ENCODE measurements at regions not wholly inside any gene's neighbourhood (a gene's known extent, or its start where the extent isn't known, plus 50 kb on each side); places are given as distances from the start of the nearest gene placed in this dataset.
"Not testable (repeated sequence)": the region's sequence is repeated elsewhere in the genome, so short reads cannot be mapped to it uniquely, and the experiment has no call there.

DNA sequence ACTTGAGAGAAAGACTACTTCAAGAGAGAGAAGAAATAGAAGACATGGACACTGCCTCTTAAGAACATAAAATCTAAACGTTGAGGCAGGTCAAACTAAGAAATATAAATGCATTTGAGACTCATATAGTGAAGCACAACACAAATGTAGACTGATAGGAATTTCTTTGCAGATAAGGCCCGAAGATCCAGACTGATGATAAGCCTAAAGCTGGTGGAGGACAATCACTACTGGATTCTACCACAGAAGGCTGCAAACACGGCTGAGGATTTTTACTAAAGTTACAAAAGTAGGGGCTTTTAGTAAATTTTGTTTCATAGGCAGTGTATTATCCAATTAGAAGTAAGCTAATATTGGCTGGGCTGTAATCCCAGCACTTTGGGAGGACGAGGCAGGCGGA is 278.3 kb downstream of the RAP2B start:
- no peak for DNase-seq (ENCODE audit: low read depth in 2 of 2)

- no peak for DNase-seq (ENCODE audit: low read depth in 2 of 2)
These were observed 280.4 kb downstream of the RAP2B start for GRCh38 chr3:153442386-153442785.

DNA sequence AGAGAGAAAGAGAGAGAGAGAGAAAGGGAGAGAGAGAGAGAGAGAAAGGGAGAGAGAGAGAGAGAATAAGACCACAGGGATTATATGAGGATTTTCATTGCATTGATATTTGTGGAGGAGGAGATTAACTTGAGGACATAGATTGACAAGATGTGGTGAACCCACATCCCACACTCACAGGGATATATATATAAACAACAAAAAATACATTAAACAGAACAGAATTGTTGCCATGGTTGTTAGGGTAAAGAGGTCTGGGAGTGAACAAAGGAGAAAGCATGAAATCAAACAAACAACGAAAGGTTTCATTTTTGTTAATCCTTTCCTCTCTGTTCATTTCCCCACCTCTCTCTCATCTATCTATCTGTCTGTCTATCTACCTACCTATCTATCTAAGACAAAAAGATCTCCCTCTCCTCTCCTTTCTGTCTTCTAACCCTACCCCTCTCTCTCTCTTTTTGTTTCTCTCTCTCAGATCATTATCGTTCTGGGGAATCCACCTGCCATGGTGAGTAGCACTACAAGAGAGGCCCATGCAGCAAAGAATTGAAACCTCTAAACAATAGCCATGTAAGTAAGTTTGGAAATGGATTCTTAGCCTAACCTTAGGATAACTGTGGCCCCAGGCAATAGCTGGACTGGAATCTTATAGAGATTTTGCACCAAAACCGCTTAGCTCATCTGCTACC is 280.9 kb downstream of the RAP2B start:
- no peak for DNase-seq (ENCODE audit: low read depth in 2 of 2)

DNA sequence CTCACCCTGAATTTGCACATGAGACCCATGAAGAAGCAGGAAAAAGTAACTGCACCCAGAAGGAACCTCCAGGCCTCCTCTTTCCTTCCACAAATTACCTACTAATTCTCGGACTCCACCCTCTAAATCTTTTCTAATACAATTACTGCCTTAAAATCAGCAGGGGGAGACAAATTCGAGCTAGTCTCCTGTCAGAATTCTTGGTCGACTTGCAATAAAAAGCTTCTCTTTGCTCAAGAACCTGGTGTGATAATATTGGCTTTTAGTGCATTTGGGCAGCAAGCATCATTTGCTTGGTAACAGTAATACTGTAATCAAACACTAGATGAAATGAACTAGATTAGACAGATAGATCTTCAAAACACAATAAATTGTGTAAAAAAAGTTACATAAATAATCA is 281.9 kb downstream of the RAP2B start:
- no peak for DNase-seq (ENCODE audit: low read depth in 2 of 2)

DNA sequence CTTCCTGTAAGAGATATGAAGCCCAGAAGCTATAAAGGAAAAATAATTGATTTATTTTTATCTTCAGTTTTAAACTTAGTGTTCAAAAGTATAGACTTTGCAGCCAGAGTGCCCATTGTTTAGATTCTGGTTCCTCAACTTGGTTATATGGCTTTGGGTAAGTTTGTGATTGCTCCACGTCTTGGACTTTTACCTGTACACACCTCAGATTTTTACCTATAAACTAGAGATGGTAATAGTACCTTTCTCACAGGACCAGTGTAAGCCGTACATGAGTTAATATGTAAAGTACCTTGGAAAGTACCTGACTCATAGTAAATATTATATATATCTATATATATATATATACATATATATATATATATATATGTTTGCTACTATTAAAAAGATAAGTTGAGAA is 283.8 kb downstream of the RAP2B start:
- no peak for DNase-seq (ENCODE audit: low read depth in 2 of 2)

- no peak for DNase-seq (ENCODE audit: low read depth in 2 of 2)
These were observed 286.3 kb downstream of the RAP2B start for GRCh38 chr3:153448151-153448829.

GRCh38 chr3:153456833-153457545 is 295.0 kb downstream of the RAP2B start:
- DNase-seq (ENCODE audit: low read depth in 2 of 2): no peak

DNA sequence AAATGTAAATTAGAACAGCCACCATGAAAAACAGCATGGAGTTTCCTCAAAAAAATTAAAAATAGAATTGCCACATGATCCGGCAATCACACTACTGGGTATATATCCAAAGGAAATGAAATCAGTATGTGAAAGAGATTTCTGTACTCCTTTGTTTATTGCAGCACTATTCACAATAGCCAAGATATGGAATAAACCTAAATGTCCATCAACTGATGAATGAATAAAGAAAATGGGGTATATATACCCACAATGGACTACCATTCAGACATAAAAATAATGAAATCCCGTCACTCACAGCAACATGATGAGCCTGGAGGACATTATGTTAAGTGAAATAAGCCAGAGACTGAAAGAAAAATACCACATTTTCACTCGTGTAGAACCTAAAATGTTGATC is 296.9 kb downstream of the RAP2B start:
- DNase-seq (ENCODE audit: low read depth in 2 of 2): no peak

GRCh38 chr3:153462545-153462944 is 300.5 kb downstream of the RAP2B start:
- DNase-seq (ENCODE audit: low read depth in 2 of 2): no peak

- DNase-seq (ENCODE audit: low read depth in 2 of 2): no peak
These were observed 301.9 kb downstream of the RAP2B start for GRCh38 chr3:153463895-153464294.

DNA sequence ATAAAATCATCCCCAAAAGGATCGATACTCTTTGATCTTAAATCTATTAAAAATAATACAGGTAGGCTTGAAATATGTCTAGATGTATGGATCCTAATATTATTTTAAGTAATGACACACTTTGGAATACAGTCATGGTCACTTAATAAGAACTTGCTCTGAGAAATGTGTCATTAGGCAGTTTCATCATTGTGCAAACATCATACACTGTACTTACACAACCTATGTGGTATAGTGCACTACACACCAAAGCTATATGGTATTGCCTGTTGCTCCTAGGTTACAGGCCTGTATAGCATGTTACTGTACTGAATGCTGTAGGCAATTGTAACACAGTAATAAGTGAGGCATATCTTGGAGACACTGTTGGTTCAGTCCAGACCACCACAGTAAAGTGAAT is 307.1 kb downstream of the RAP2B start:
- DNase-seq (ENCODE audit: low read depth in 2 of 2): no peak

GRCh38 chr3:153484842-153485241 is 322.8 kb downstream of the RAP2B start:
- no peak for DNase-seq (ENCODE audit: low read depth in 2 of 2)

DNA sequence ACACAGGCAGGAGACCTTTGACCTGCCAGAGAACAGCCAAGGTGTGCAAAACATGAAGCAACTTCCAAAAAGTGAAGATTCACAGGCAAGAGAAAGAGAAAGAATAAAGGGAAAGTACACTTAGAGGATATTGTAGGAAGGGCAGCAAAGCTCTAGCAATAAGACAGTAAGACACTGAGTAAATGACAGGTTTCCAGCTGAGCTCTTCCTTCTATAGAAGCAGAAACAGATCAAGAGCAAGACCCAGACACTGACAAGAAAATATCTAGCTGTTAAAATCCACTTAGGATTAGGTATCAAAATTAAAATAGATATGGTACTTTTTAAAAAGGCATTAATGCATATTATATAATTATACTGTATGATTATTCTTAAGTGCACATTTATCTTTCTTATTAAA is 333.4 kb downstream of the RAP2B start:
- no peak for DNase-seq (ENCODE audit: low read depth in 2 of 2)

GRCh38 chr3:153502682-153503081 is 340.7 kb downstream of the RAP2B start:
- DNase-seq (ENCODE audit: low read depth in 2 of 2): no peak

GRCh38 chr3:153503873-153504272 is 341.8 kb downstream of the RAP2B start:
- DNase-seq (ENCODE audit: low read depth in 2 of 2): no peak

GRCh38 chr3:153506205-153506604 is 344.2 kb downstream of the RAP2B start:
- DNase-seq (ENCODE audit: low read depth in 2 of 2): not testable (repeated sequence)

DNA sequence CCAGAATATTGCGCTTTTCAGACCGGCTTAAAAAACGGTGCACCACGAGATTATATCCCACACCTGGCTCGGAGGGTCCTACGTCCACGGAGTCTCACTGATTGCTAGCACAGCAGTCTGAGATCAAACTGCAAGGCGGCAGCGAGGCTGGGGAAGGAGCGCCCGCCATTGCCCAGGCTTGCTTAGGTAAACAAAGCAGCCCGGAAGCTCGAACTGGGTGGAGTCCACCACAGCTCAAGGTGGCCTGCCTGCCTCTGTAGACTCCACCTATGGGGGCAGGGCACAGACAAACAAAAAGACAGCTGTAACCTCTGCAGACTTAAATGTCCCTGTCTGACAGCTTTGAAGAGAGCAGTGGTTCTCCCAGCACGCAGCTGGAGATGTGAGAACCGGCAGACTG is 344.7 kb downstream of the RAP2B start:
- DNase-seq (ENCODE audit: low read depth in 2 of 2): not testable (repeated sequence)

- DNase-seq (ENCODE audit: low read depth in 2 of 2): no peak
These were observed 351.2 kb downstream of the RAP2B start for GRCh38 chr3:153513236-153513635.

GRCh38 chr3:153528473-153528872 is 366.4 kb downstream of the RAP2B start:
- DNase-seq (ENCODE audit: low read depth in 2 of 2): no peak

- DNase-seq (ENCODE audit: low read depth in 2 of 2): no peak
These were observed 377.2 kb downstream of the RAP2B start for GRCh38 chr3:153539263-153539662.

DNA sequence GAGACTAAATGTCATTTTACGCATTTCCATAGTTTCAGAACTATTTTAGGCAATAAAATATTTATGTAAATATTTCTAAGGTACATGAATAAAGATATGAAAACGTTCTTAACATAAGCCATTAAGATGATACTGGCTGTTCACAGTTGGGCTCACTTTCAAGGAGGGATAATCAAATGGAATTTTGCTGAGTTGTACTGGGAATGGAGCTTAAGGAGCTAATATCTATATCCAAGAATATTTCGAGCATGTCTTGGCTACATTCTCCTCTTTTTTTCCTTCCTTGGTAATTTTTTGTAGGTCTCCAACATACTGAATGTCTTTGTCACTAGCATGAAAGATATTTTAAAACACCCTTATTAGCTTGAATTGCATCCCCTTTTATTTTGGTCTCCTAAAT is 383.4 kb downstream of the RAP2B start:
- DNase-seq (ENCODE audit: low read depth in 2 of 2): no peak

DNA sequence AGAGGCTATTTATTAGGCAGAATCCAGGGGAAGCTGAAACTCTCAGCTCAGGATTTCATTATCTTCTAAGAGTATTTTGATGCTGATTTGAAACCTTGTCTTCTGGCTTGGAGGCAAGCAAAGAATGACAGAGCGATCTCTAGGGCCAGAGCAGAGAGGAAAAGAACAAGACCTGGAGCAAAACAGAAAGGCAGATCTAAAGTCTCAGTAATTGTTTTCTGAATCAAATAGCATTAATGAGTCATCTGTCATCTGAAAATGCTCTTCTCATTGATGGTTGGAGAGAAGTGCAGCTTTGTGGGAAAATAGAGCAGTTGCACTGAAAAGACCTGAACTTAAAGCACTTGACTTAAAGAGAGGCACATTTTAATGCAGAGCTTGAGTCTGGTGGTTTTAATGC is 385.9 kb downstream of the RAP2B start:
- no peak for DNase-seq (ENCODE audit: low read depth in 2 of 2)

- DNase-seq (ENCODE audit: low read depth in 2 of 2): not testable (repeated sequence)
These were observed 387.7 kb downstream of the RAP2B start for GRCh38 chr3:153549686-153550085.
